IMR-90 (cell line): ENCODE measurements at regions not wholly inside any gene's neighbourhood (a gene's known extent, or its start where the extent isn't known, plus 50 kb on each side); places are given as distances from the start of the nearest gene placed in this dataset.

Experiments
- ATAC-seq: fragments of 200-7000 bp; cut with Tn5 transposase; 2 replicates; pipeline ENCODE4 v1.9.1; 2020; ENCODE audit warnings: low read depth, mild to moderate bottlenecking, moderate library complexity
- BruUV-seq: library from RNA; stranded (reverse); fragments of 400-500 nt; replicated peaks from 2 replicates; lab custom pipeline; 2021; lab: Mats Ljungman, UMichigan
- CTCF ChIA-PET: fragments of 300-600 bp; formaldehyde crosslinking; extraction: SDS; loops from one replicate; lab custom pipeline; 2021; ENCODE audit warnings: antibody characterized with exemption; lab: Yijun Ruan, JAX
- POLR2A ChIA-PET: fragments of 300-600 bp; sonication (Branson Sonifier 250); formaldehyde crosslinking; loops from one replicate; lab custom pipeline; 2022; ENCODE audit warnings: antibody characterized with exemption; ENCODE audit not compliant: unreplicated experiment; lab: Charles Lee
- DNase-seq: peaks from one replicate; pipeline ENCODE4 v3.0.0; 2013
- H2AFZ ChIP-seq: replicated peaks from 2 replicates; pipeline ENCODE3; 2013; ENCODE audit warnings: low read length, mild to moderate bottlenecking; ENCODE audit not compliant: poor library complexity
- H2AK5ac ChIP-seq: 2 replicates; pipeline ENCODE4 v1.6.1; 2013; ENCODE audit warnings: low read depth, low read length, inconsistent platforms
- H2AK9ac ChIP-seq: replicated peaks from 2 replicates; pipeline ENCODE3; 2013; ENCODE audit warnings: mild to moderate bottlenecking, low read depth, low read length, moderate library complexity; ENCODE audit not compliant: poor library complexity
- H2BK120ac ChIP-seq: 2 replicates; pipeline ENCODE4 v1.6.1; 2013; ENCODE audit warnings: low read depth, low read length, inconsistent platforms
- H2BK15ac ChIP-seq: 3 replicates; pipeline ENCODE4 v1.6.1; 2013; ENCODE audit warnings: low read depth, low read length, inconsistent platforms
- H2BK20ac ChIP-seq: 2 replicates; pipeline ENCODE4 v1.6.1; 2013; ENCODE audit warnings: low read depth, mild to moderate bottlenecking, inconsistent platforms, low read length, moderate library complexity
- H2BK5ac ChIP-seq: 2 replicates; pipeline ENCODE4 v1.6.1; 2013; ENCODE audit warnings: mild to moderate bottlenecking, low read depth, low read length, inconsistent platforms; ENCODE audit not compliant: poor library complexity, severe bottlenecking
- H3K14ac ChIP-seq: replicated peaks from 2 replicates; pipeline ENCODE4 v1.6.1; 2013; ENCODE audit warnings: low read depth, low read length, inconsistent platforms
- H3K18ac ChIP-seq: 2 replicates; pipeline ENCODE4 v1.6.1; 2013; ENCODE audit warnings: low read depth, low read length, control low read depth
- H3K23ac ChIP-seq: 2 replicates; pipeline ENCODE4 v1.6.1; 2013; ENCODE audit warnings: low read depth, low read length, inconsistent platforms
- H3K27ac ChIP-seq: 2 replicates; pipeline ENCODE4 v1.5.1; 2013; ENCODE audit warnings: mild to moderate bottlenecking, control low read depth, low read length; ENCODE audit not compliant: insufficient read depth
- H3K27me3 ChIP-seq: 2 replicates; pipeline ENCODE4 v1.6.1; 2013; ENCODE audit warnings: low read length; ENCODE audit not compliant: control insufficient read depth, insufficient read depth
- H3K36me3 ChIP-seq: 2 replicates; pipeline ENCODE4 v1.6.1; 2013; ENCODE audit warnings: low read length, mixed read lengths; ENCODE audit not compliant: control insufficient read depth, insufficient read depth
- H3K4ac ChIP-seq: 2 replicates; pipeline ENCODE4 v1.6.1; 2013; ENCODE audit warnings: low read depth, low read length, inconsistent platforms
- H3K4me1 ChIP-seq: 2 replicates; pipeline ENCODE4 v1.6.1; 2013; ENCODE audit warnings: low read length, mixed read lengths; ENCODE audit not compliant: control insufficient read depth, insufficient read depth
- H3K4me2 ChIP-seq: 2 replicates; pipeline ENCODE4 v1.6.1; 2013; ENCODE audit warnings: low read depth, mild to moderate bottlenecking, control low read depth, low read length, moderate library complexity
- H3K4me3 ChIP-seq: 2 replicates; pipeline ENCODE4 v1.5.1; 2013; ENCODE audit warnings: low read depth, mild to moderate bottlenecking, control low read depth, low read length, moderate library complexity; ENCODE audit not compliant: insufficient read depth
- H3K56ac ChIP-seq: 2 replicates; pipeline ENCODE4 v1.6.1; 2013; ENCODE audit warnings: low read length, inconsistent platforms; ENCODE audit not compliant: insufficient read depth; ENCODE audit errors: extremely low read depth
- H3K79me1 ChIP-seq, 2 experiments: 2 replicates each; pipeline ENCODE4 v1.6.1; 2013; ENCODE audit warnings: low read length in 2 of 2, inconsistent platforms in 1 of 2, low read depth in 1 of 2
- H3K9ac ChIP-seq: 2 replicates; pipeline ENCODE4 v1.6.1; 2013; ENCODE audit warnings: low read depth, low read length, control low read depth
- H3K9me1 ChIP-seq: 2 replicates; pipeline ENCODE4 v1.6.1; 2013; ENCODE audit warnings: low read length, inconsistent platforms; ENCODE audit not compliant: insufficient read depth
- H3K9me3 ChIP-seq: 2 replicates; pipeline ENCODE4 v1.6.1; 2013; ENCODE audit warnings: low read length; ENCODE audit not compliant: control insufficient read depth, insufficient read depth
- H4K20me1 ChIP-seq: 2 replicates; pipeline ENCODE4 v1.6.1; 2013; ENCODE audit warnings: low read length, inconsistent platforms; ENCODE audit not compliant: insufficient read depth
- H4K5ac ChIP-seq: 2 replicates; pipeline ENCODE4 v1.6.1; 2013; ENCODE audit warnings: mild to moderate bottlenecking, low read depth, low read length, control low read depth
- H4K8ac ChIP-seq, 2 experiments: 2 replicates each; pipeline ENCODE4 v1.6.1; 2013; ENCODE audit warnings: low read depth in 2 of 2, low read length in 2 of 2, control low read depth in 1 of 2, inconsistent platforms in 1 of 2
- H4K91ac ChIP-seq: 2 replicates; pipeline ENCODE4 v1.6.1; 2013; ENCODE audit warnings: low read depth, low read length, inconsistent platforms; ENCODE audit not compliant: insufficient read depth
- BHLHE40 ChIP-seq: fragments of 150-350 bp; IDR thresholded peaks from 2 replicates; pipeline ENCODE4 v1.6.1; 2016; ENCODE audit warnings: mild to moderate bottlenecking, low read depth, low read length
- CEBPB ChIP-seq: IDR thresholded peaks from 2 replicates; pipeline ENCODE4 v1.6.1; 2012; ENCODE audit warnings: low read depth, low read length, improper control_type of control experiment
- CHD1 ChIP-seq: IDR thresholded peaks from 2 replicates; pipeline ENCODE4 v1.6.1; 2012; ENCODE audit warnings: low read depth, low read length, improper control_type of control experiment
- CTCF ChIP-seq: conservative IDR thresholded peaks from 2 replicates; pipeline ENCODE4 v1.5.1; 2012; ENCODE audit warnings: mild to moderate bottlenecking, low read depth, low read length, improper control_type of control experiment
- ELK1 ChIP-seq: fragments of 150-350 bp; IDR thresholded peaks from 2 replicates; pipeline ENCODE4 v1.6.1; 2016; ENCODE audit warnings: low read depth, mild to moderate bottlenecking, low read length, moderate library complexity, borderline replicate concordance
- FOS ChIP-seq: fragments of 150-350 bp; IDR thresholded peaks from 2 replicates; pipeline ENCODE4 v1.6.1; 2016; ENCODE audit warnings: low read depth, low read length
- MAFK ChIP-seq: IDR thresholded peaks from 2 replicates; pipeline ENCODE4 v1.6.1; 2012; ENCODE audit warnings: low read depth, low read length, improper control_type of control experiment
- MAZ ChIP-seq: IDR thresholded peaks from 2 replicates; pipeline ENCODE4 v1.6.1; 2012; ENCODE audit warnings: low read depth, mild to moderate bottlenecking, low read length, improper control_type of control experiment, moderate library complexity, borderline replicate concordance
- MXI1 ChIP-seq: IDR thresholded peaks from 2 replicates; pipeline ENCODE4 v1.6.1; 2012; ENCODE audit warnings: low read depth, mild to moderate bottlenecking, low read length, moderate library complexity, borderline replicate concordance
- NFE2L2 ChIP-seq: fragments of 150-350 bp; IDR thresholded peaks from 2 replicates; pipeline ENCODE4 v1.6.1; 2016; ENCODE audit warnings: low read depth, mild to moderate bottlenecking, low read length
- POLR2A ChIP-seq: IDR thresholded peaks from 2 replicates; pipeline ENCODE4 v1.6.1; 2012; ENCODE audit warnings: mild to moderate bottlenecking, low read depth, low read length
- RAD21 ChIP-seq: IDR thresholded peaks from 2 replicates; pipeline ENCODE4 v1.6.1; 2012; ENCODE audit warnings: low read length, improper control_type of control experiment
- RCOR1 ChIP-seq: IDR thresholded peaks from 2 replicates; pipeline ENCODE4 v1.6.1; 2012; ENCODE audit warnings: mild to moderate bottlenecking, low read length, improper control_type of control experiment; ENCODE audit not compliant: insufficient replicate concordance
- SMC3 ChIP-seq: fragments of 150-350 bp; IDR thresholded peaks from 2 replicates; pipeline ENCODE4 v1.6.1; 2016; ENCODE audit warnings: low read depth, mild to moderate bottlenecking, antibody characterized with exemption, low read length, moderate library complexity
- USF2 ChIP-seq: fragments of 150-350 bp; IDR thresholded peaks from 2 replicates; pipeline ENCODE4 v1.6.1; 2017; ENCODE audit warnings: mild to moderate bottlenecking, antibody characterized with exemption, low read length, low read depth
- WGBS, 2 experiments: methylation state at CpG; one replicate each; pipeline versions ENCODE4 v1.1.5 to v1.1.7; 2013; ENCODE audit warnings: missing lambda C conversion rate in 2 of 2; ENCODE audit not compliant: insufficient read length in 1 of 2; ENCODE audit errors: extremely low coverage in 2 of 2; 5-methylcytosine and 5-hydroxymethylcytosine counted together
- dilution Hi-C: fragments of 300-500 bp; cut with HindIII; formaldehyde crosslinking; loops from one replicate; pipeline ENCODE4 v1.14.3; 2018; ENCODE audit warnings: low sequenced_read_pairs; ENCODE audit not compliant: unreplicated experiment
- in situ Hi-C: fragments of 300-500 bp; cut with MboI; formaldehyde crosslinking; loops from 3 replicates; pipeline ENCODE4 v1.14.3; 2019; ENCODE audit warnings: low sequenced_read_pairs, inconsistent platforms, mixed read lengths
- intact Hi-C: fragments of 100-400 bp; cut with micrococcal nuclease; formaldehyde crosslinking; loops from 2 replicates; pipeline ENCODE4 v1.10.0; 2022

- TF ChIP-seq POLR2A (no peak), RCOR1 (no peak)
Measured at GRCh38 chr18:5051207-5051606, 145.8 kb downstream of the AKAIN1 start (continued).

- ChIA-PET POLR2A (no interaction called here), CTCF (no interaction called here)
- no peak overlapping the region for H2BK20ac ChIP-seq
- no peak for TF ChIP-seq CEBPB
- TF ChIP-seq CTCF, result no peak
- TF ChIP-seq MAZ, result no peak
- no peak for TF ChIP-seq SMC3
- no peak for TF ChIP-seq MAFK
- TF ChIP-seq FOS, result no peak
- TF ChIP-seq USF2, result no peak
- TF ChIP-seq NFE2L2, result no peak
- no peak for TF ChIP-seq RAD21
- no peak for TF ChIP-seq CHD1
- no peak for TF ChIP-seq POLR2A
- no peak for TF ChIP-seq MXI1
- no peak for TF ChIP-seq ELK1
- no peak for TF ChIP-seq RCOR1
- TF ChIP-seq BHLHE40, result no peak
Measured at GRCh38 chr18:5049124-5049523, 147.9 kb downstream of the AKAIN1 start.

More at GRCh38 chr18:5049124-5049523, 147.9 kb downstream of the AKAIN1 start:
- BruUV-seq, result no TSS peak
- H2AK5ac ChIP-seq, result no peak overlapping the region
- H3K79me1 ChIP-seq, result no peaks in the 10 kb centered on the region
- no peak overlapping the region for H3K4me3 ChIP-seq
- H2BK120ac ChIP-seq, result no peak overlapping the region
- no peak overlapping the region for H3K9ac ChIP-seq
- no peak overlapping the region for H3K18ac ChIP-seq
- H2BK5ac ChIP-seq, result no peak overlapping the region
- H3K4ac ChIP-seq, result no peak overlapping the region
- H3K9me1 ChIP-seq, result no peaks in the 10 kb centered on the region
- no peaks in the 10 kb centered on the region for H3K4me1 ChIP-seq
- no peak for ATAC-seq
- no peak overlapping the region for H4K91ac ChIP-seq
- H3K36me3 ChIP-seq, result no peaks in the 10 kb centered on the region
- no peak overlapping the region for H2BK15ac ChIP-seq
- no CpG with 5 or more reads among the region's 3 CpGs for WGBS, 2 experiments
- DNase-seq, result no peak
- no peak overlapping the region for H2AK9ac ChIP-seq
- no peak overlapping the region for H2AFZ ChIP-seq
- H3K56ac ChIP-seq, result no peak overlapping the region
- no peak overlapping the region for H3K4me2 ChIP-seq
- intact Hi-C loops (no loop called here), in situ Hi-C loops (no loop called here), dilution Hi-C loops (no loop called here)
- H3K14ac ChIP-seq, result no peak overlapping the region
- H4K5ac ChIP-seq, result no peak overlapping the region
- no peaks in the 10 kb centered on the region for H4K20me1 ChIP-seq
- no peak overlapping the region for H3K23ac ChIP-seq
- no peak overlapping the region for H3K27ac ChIP-seq
- peaks cover 12% of the 10 kb centered on the region; the same call in 1 of the 2 replicates for H3K9me3 ChIP-seq
- no peaks in the 10 kb centered on the region for H3K27me3 ChIP-seq
- no peak overlapping the region for H4K8ac ChIP-seq
